HepG2 (cell line): ENCODE measurements at regions not wholly inside any gene's neighbourhood (a gene's known extent, or its start where the extent isn't known, plus 50 kb on each side); places are given as distances from the start of the nearest gene placed in this dataset.

Experiments
- CBX1 ChIP-seq: IDR thresholded peaks from one replicate; pipeline ENCODE4 v1.6.1; 2016; ENCODE audit warnings: antibody characterized with exemption, low read depth
- E2F1 ChIP-seq: sonication (generic); formaldehyde crosslinking; IDR thresholded peaks from 2 replicates; pipeline ENCODE4 v1.5.0; 2020; ENCODE audit warnings: missing genetic modification reagents
- ELK4 ChIP-seq: sonication (generic); formaldehyde crosslinking; IDR thresholded peaks from 2 replicates; pipeline ENCODE4 v1.9.0; 2021; ENCODE audit warnings: missing genetic modification reagents, borderline replicate concordance
- MAF1 ChIP-seq: sonication (generic); formaldehyde crosslinking; IDR thresholded peaks from 2 replicates; pipeline ENCODE4 v1.5.0; 2020; ENCODE audit warnings: missing genetic modification reagents, borderline replicate concordance
- MAFK ChIP-seq, 2 experiments: IDR thresholded peaks in 1 of 2; conservative IDR thresholded peaks in 1 of 2; 2 replicates each; pipeline ENCODE4 v1.6.1; 2011; ENCODE audit warnings: improper control_type of control experiment in 2 of 2, low read length in 2 of 2
- MXD4 ChIP-seq: IDR thresholded peaks from 2 replicates; pipeline ENCODE4 v1.6.1; 2016; ENCODE audit warnings: mild to moderate bottlenecking, missing biosample characterization, missing genetic modification reagents
- PBX2 ChIP-seq: IDR thresholded peaks from 2 replicates; pipeline ENCODE4 v1.6.1; 2016; ENCODE audit warnings: control low read depth
- XBP1 ChIP-seq: sonication (generic); formaldehyde crosslinking; IDR thresholded peaks from 2 replicates; pipeline ENCODE4 v1.5.0; 2020; ENCODE audit warnings: missing genetic modification reagents
- ZNF12 ChIP-seq: sonication (generic); formaldehyde crosslinking; IDR thresholded peaks from 2 replicates; pipeline ENCODE4 v1.5.0; 2020; ENCODE audit warnings: missing genetic modification reagents
- ZNF350 ChIP-seq: sonication (generic); formaldehyde crosslinking; IDR thresholded peaks from 2 replicates; pipeline ENCODE4 v1.4.0; 2020; ENCODE audit warnings: mild to moderate bottlenecking, low read depth, missing genetic modification reagents, borderline replicate concordance
- ZNF460 ChIP-seq: sonication (generic); formaldehyde crosslinking; IDR thresholded peaks from 2 replicates; pipeline ENCODE4 v1.5.1; 2020; ENCODE audit warnings: missing genetic modification reagents, mild to moderate bottlenecking, borderline replicate concordance
- ZNF562 ChIP-seq: sonication (generic); formaldehyde crosslinking; IDR thresholded peaks from 2 replicates; pipeline ENCODE4 v1.8.0; 2022; ENCODE audit warnings: missing genetic modification reagents, borderline replicate concordance
- ZNF567 ChIP-seq: sonication (generic); formaldehyde crosslinking; IDR thresholded peaks from 2 replicates; pipeline ENCODE4 v1.8.1; 2023; ENCODE audit warnings: mild to moderate bottlenecking, missing genetic modification reagents, borderline replicate concordance
- ZNF574 ChIP-seq: sonication (generic); formaldehyde crosslinking; IDR thresholded peaks from 2 replicates; pipeline ENCODE4 v1.4.0; 2020; ENCODE audit warnings: missing genetic modification reagents
- ZNF598 ChIP-seq: sonication (generic); formaldehyde crosslinking; IDR thresholded peaks from 2 replicates; pipeline ENCODE4 v1.5.1; 2020; ENCODE audit warnings: mild to moderate bottlenecking, missing genetic modification reagents, borderline replicate concordance
- TF ChIP-seq, protein P1 (sequence below): sonication (generic); formaldehyde crosslinking; IDR thresholded peaks from 2 replicates; pipeline ENCODE4 v1.4.0; 2020; ENCODE audit warnings: missing genetic modification reagents
- TF ChIP-seq, protein P2 (sequence below): sonication (generic); formaldehyde crosslinking; IDR thresholded peaks from 2 replicates; pipeline ENCODE4 v1.5.0; 2020; ENCODE audit warnings: mild to moderate bottlenecking, missing genetic modification reagents
- TF ChIP-seq, protein P3 (sequence below): sonication (generic); formaldehyde crosslinking; IDR thresholded peaks from 2 replicates; pipeline ENCODE4 v1.5.1; 2020; ENCODE audit warnings: mild to moderate bottlenecking, missing genetic modification reagents, borderline replicate concordance

- TF ChIP-seq ZNF574 (CRISPR knock-in tag): no peak
- no peak for TF ChIP-seq ZNF562 (CRISPR knock-in tag)
- TF ChIP-seq, protein P1, sequence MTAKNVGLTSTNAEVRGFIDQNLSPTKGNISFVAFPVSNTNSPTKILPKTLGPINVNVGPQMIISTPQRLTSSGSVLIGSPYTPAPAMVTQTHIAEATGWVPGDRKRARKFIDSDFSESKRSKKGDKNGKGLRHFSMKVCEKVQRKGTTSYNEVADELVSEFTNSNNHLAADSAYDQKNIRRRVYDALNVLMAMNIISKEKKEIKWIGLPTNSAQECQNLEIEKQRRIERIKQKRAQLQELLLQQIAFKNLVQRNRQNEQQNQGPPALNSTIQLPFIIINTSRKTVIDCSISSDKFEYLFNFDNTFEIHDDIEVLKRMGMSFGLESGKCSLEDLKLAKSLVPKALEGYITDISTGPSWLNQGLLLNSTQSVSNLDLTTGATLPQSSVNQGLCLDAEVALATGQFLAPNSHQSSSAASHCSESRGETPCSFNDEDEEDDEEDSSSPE (CRISPR knock-in tag): peak; percentile 81
- TF ChIP-seq ZNF12: 0 out of 2 replicates have a peak, but pooled peaks have one; percentile 29
- TF ChIP-seq MAFK (conservative IDR thresholded peaks at IDR 0.05 in 1 of 2, IDR thresholded peaks at IDR 0.05 in 1 of 2; ENCODE audit: low read length in 2 of 2): no peak
- TF ChIP-seq ZNF460 (CRISPR knock-in tag): no peak
- no peak for TF ChIP-seq XBP1 (CRISPR knock-in tag)
- TF ChIP-seq, protein P2, sequence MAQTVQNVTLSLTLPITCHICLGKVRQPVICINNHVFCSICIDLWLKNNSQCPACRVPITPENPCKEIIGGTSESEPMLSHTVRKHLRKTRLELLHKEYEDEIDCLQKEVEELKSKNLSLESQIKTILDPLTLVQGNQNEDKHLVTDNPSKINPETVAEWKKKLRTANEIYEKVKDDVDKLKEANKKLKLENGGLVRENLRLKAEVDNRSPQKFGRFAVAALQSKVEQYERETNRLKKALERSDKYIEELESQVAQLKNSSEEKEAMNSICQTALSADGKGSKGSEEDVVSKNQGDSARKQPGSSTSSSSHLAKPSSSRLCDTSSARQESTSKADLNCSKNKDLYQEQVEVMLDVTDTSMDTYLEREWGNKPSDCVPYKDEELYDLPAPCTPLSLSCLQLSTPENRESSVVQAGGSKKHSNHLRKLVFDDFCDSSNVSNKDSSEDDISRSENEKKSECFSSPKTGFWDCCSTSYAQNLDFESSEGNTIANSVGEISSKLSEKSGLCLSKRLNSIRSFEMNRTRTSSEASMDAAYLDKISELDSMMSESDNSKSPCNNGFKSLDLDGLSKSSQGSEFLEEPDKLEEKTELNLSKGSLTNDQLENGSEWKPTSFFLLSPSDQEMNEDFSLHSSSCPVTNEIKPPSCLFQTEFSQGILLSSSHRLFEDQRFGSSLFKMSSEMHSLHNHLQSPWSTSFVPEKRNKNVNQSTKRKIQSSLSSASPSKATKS (CRISPR knock-in tag): no peak
- TF ChIP-seq ZNF350: peak; percentile 23; the same call in 1 of the 2 replicates
- TF ChIP-seq PBX2 (CRISPR knock-in tag): no peak
- peak; percentile 67; the same call in 1 of the 2 replicates for TF ChIP-seq ZNF598 (CRISPR knock-in tag)
- TF ChIP-seq, protein P3, sequence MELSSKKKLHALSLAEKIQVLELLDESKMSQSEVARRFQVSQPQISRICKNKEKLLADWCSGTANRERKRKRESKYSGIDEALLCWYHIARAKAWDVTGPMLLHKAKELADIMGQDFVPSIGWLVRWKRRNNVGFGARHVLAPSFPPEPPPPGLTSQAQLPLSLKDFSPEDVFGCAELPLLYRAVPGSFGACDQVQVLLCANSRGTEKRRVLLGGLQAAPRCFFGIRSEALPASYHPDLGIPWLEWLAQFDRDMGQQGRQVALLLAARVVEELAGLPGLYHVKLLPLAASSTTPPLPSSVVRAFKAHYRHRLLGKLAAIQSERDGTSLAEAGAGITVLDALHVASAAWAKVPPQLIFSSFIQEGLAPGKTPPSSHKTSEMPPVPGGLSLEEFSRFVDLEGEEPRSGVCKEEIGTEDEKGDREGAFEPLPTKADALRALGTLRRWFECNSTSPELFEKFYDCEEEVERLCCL (CRISPR knock-in tag): no peak
- TF ChIP-seq MXD4: no peak
- no peak for TF ChIP-seq ELK4
- TF ChIP-seq MAF1 (CRISPR knock-in tag): no peak
- peak; percentile 61 for TF ChIP-seq E2F1 (CRISPR knock-in tag)
- no peak for TF ChIP-seq CBX1
- no peak for TF ChIP-seq ZNF567 (CRISPR knock-in tag)
Measured at GRCh38 chr2:64228126-64228678, 84.0 kb upstream of the PELI1 start (continued).
